Naive thymus-derived CD8-positive, alpha-beta T cell (primary cell): ENCODE measurements at regions not wholly inside any gene's neighbourhood (a gene's known extent, or its start where the extent isn't known, plus 50 kb on each side); places are given as distances from the start of the nearest gene placed in this dataset.
"Not testable (repeated sequence)": the region's sequence is repeated elsewhere in the genome, so short reads cannot be mapped to it uniquely, and the experiment has no call there.

ENCODE experiments used
- ATAC-seq, 2 donors: fragments of 150-1000 bp; cut with Tn5 transposase in 1 of 2; sonication (Bioruptor Pico), chemical (Tn5 transposase) in 1 of 2; 1 replicate in 1 of 2; 2 replicates in 1 of 2; pipeline ENCODE4 v1.10.0; 2021; ENCODE audit warnings: mild to moderate bottlenecking in 2 of 2, moderate library complexity in 2 of 2
- POLR2A ChIA-PET: fragments of 350-600 bp; sonication (Branson Sonifier 250); formaldehyde crosslinking; loops from one replicate; lab custom pipeline; 2021; ENCODE audit warnings: antibody characterized with exemption; lab: Charles Lee
- DNase-seq, 10 donors: peaks; one replicate each; pipeline versions ENCODE4 v3.0.0 to v3.0.0-alpha.2; 2020 to 2022
- H3K27ac Mint-ChIP-seq, 10 donors: one replicate each; pipeline ENCODE4 v1.8.0; 2020 to 2022; ENCODE audit warnings: mild to moderate bottlenecking in 10 of 10, mixed read lengths in 10 of 10, moderate library complexity in 4 of 10, inconsistent platforms in 1 of 10
- H3K27me3 Mint-ChIP-seq, 5 donors: one replicate each; pipeline ENCODE4 v1.8.0; 2021 to 2022; ENCODE audit warnings: mixed read lengths in 5 of 5
- H3K36me3 Mint-ChIP-seq, 3 donors: one replicate each; pipeline ENCODE4 v1.8.0; 2020 to 2022; ENCODE audit warnings: mixed read lengths in 3 of 3, mild to moderate bottlenecking in 2 of 3, inconsistent platforms in 1 of 3
- H3K4me1 Mint-ChIP-seq, 4 donors: one replicate each; pipeline ENCODE4 v1.8.0; 2021 to 2022; ENCODE audit warnings: mixed read lengths in 4 of 4
- H3K4me3 Mint-ChIP-seq, 10 donors: one replicate each; pipeline ENCODE4 v1.8.0; 2020 to 2022; ENCODE audit warnings: mild to moderate bottlenecking in 10 of 10, mixed read lengths in 10 of 10, moderate library complexity in 6 of 10, inconsistent platforms in 1 of 10
- H3K9me3 Mint-ChIP-seq, 9 donors: one replicate each; pipeline ENCODE4 v1.8.0; 2020 to 2022; ENCODE audit warnings: mixed read lengths in 9 of 9, mild to moderate bottlenecking in 3 of 9, inconsistent platforms in 1 of 9, moderate library complexity in 1 of 9

- POLR2A ChIA-PET, H3K27ac Mint-ChIP-seq, H3K9me3 Mint-ChIP-seq, H3K36me3 Mint-ChIP-seq, H3K4me1 Mint-ChIP-seq, H3K27me3 Mint-ChIP-seq, DNase-seq, H3K4me3 Mint-ChIP-seq, ATAC-seq: not testable (repeated sequence)
Observed at GRCh38 chr9:74094037-74094436, 403.1 kb upstream of the RORB start.

- POLR2A ChIA-PET: no interaction called here
- Mint-ChIP-seq H3K36me3 (no peaks in the 10 kb centered on the region), H3K27me3 (peaks cover 0 to 2% (median 0%) of the 10 kb centered on the region in 5 donors), H3K4me1 (no peaks in the 10 kb centered on the region), H3K9me3 (peaks cover 0 to 5% (median 1%) of the 10 kb centered on the region in 9 donors), H3K4me3 (no peak overlapping the region), H3K27ac (no peak overlapping the region)
- ATAC-seq (no peak), DNase-seq (no peak)
Observed at GRCh38 chr9:74094766-74095165, 402.4 kb upstream of the RORB start.

GRCh38 chr9:74095925-74096324, 401.2 kb upstream of the RORB start:
- Mint-ChIP-seq H3K4me3 (no peak overlapping the region), H3K27me3 (peaks cover 0 to 2% (median 0%) of the 10 kb centered on the region in 5 donors), H3K27ac (no peak overlapping the region), H3K36me3 (no peaks in the 10 kb centered on the region), H3K9me3 (peaks cover 0 to 14% (median 1%) of the 10 kb centered on the region in 9 donors), H3K4me1 (no peaks in the 10 kb centered on the region)
- no peak for ATAC-seq
- no peak for DNase-seq
- POLR2A ChIA-PET: no interaction called here

DNA sequence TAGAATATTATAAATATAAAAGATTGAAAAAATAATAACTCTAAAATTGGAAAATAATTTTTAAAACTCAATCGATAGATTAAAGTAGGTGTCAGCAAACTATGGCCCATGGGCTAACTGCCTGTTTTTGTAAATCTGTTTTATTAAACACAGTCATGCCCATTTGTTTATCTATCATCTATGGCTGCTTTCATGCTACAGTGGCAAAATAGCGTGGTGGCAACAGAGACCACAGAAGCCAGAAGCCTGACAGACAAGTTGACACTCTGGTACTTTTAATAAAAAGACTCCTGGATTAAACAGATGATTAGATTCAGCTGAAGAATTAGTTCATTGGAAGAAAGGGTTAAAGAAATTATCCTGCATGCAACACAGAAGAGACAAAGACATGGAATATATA, 400.7 kb upstream of the RORB start:
- H3K27ac Mint-ChIP-seq: no peak overlapping the region

DNA sequence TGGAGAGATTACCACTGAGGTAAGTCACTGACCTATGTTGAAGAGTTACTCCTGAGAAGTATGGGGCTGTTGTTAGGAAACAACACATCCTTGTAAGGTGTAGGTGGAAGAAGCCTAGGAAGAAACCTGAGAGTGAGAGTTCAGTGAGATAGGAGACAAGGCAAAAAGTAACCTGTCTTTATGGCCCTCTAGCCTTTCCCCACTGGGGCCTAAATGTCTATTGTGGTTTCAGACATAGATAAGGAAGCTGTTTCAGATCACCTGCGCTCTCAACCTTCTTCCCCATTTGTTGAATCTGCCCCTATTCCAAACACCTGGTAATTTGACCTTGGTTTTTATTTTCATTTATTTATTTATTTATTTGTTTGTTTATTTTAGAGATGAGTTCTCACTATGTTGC, 397.1 kb upstream of the RORB start:
- peaks cover 0 to 24% (median 5%) of the 10 kb centered on the region in 9 donors for H3K9me3 Mint-ChIP-seq
- no peak overlapping the region for H3K27ac Mint-ChIP-seq
- peaks cover 0 to 3% (median 0%) of the 10 kb centered on the region in 5 donors for H3K27me3 Mint-ChIP-seq
- H3K4me3 Mint-ChIP-seq: no peak overlapping the region
- no peaks in the 10 kb centered on the region for H3K36me3 Mint-ChIP-seq
- H3K4me1 Mint-ChIP-seq: no peaks in the 10 kb centered on the region
- no peak for DNase-seq
- no peak for ATAC-seq
- POLR2A ChIA-PET: no interaction called here

More for the DNA sequence above, 400.7 kb upstream of the RORB start:
- Mint-ChIP-seq H3K4me3 (no peak overlapping the region), H3K4me1 (no peaks in the 10 kb centered on the region), H3K27me3 (peaks cover 0 to 2% (median 0%) of the 10 kb centered on the region in 5 donors), H3K36me3 (no peaks in the 10 kb centered on the region), H3K9me3 (peaks cover 0 to 14% (median 1%) of the 10 kb centered on the region in 9 donors)
- ATAC-seq (no peak), DNase-seq (no peak)
- POLR2A ChIA-PET: no interaction called here

DNA sequence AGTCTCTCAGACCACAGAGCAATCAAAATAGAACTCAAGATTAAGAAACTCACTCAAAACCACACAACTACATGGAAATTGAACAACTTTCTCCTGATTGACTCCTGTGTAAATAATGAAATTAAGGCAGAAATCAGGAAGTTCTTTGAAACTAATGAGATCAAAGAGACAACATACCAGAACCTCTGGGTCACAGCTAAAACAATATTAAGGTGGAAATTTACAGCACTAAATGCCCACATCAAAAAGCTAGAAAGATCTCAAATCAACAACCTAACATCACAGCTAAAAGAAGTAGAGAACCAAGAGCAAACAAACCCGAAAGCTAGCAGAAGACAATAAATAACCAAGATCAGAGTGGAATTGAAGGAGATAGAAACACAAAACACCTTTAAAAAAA, 395.0 kb upstream of the RORB start:
- DNase-seq, H3K27me3 Mint-ChIP-seq, POLR2A ChIA-PET, H3K27ac Mint-ChIP-seq, H3K4me3 Mint-ChIP-seq, ATAC-seq, H3K36me3 Mint-ChIP-seq, H3K4me1 Mint-ChIP-seq: not testable (repeated sequence)
- H3K9me3 Mint-ChIP-seq: peaks cover 0 to 24% (median 6%) of the 10 kb centered on the region in 9 donors

- POLR2A ChIA-PET: no interaction called here
- no peaks in the 10 kb centered on the region for H3K36me3 Mint-ChIP-seq
- no peak for DNase-seq
- no peak overlapping the region for H3K27ac Mint-ChIP-seq
- ATAC-seq: no peak
- peaks cover 0 to 3% (median 0%) of the 10 kb centered on the region in 5 donors for H3K27me3 Mint-ChIP-seq
- no peaks in the 10 kb centered on the region for H3K4me1 Mint-ChIP-seq
- H3K4me3 Mint-ChIP-seq: no peak overlapping the region
- H3K9me3 Mint-ChIP-seq: peaks cover 0 to 24% (median 6%) of the 10 kb centered on the region in 9 donors
Observed at GRCh38 chr9:74102702-74103101, 394.4 kb upstream of the RORB start.

GRCh38 chr9:74107692-74108091, 389.4 kb upstream of the RORB start:
- POLR2A ChIA-PET: no interaction called here
- Mint-ChIP-seq H3K4me3 (no peak overlapping the region), H3K27ac (no peak overlapping the region), H3K36me3 (no peaks in the 10 kb centered on the region), H3K9me3 (peaks cover 0 to 10% (median 3%) of the 10 kb centered on the region in 9 donors), H3K27me3 (no peaks in the 10 kb centered on the region), H3K4me1 (no peaks in the 10 kb centered on the region)
- no peak for DNase-seq
- no peak for ATAC-seq

- Mint-ChIP-seq H3K27me3 (peaks cover 0 to 3% (median 0%) of the 10 kb centered on the region in 5 donors), H3K27ac (no peak overlapping the region), H3K4me1 (no peaks in the 10 kb centered on the region), H3K9me3 (peaks cover 0 to 14% (median 0%) of the 10 kb centered on the region in 9 donors), H3K36me3 (no peaks in the 10 kb centered on the region), H3K4me3 (no peak overlapping the region)
- POLR2A ChIA-PET: no interaction called here
- ATAC-seq (no peak), DNase-seq (no peak)
Observed at GRCh38 chr9:74115976-74116375, 381.2 kb upstream of the RORB start.

DNA sequence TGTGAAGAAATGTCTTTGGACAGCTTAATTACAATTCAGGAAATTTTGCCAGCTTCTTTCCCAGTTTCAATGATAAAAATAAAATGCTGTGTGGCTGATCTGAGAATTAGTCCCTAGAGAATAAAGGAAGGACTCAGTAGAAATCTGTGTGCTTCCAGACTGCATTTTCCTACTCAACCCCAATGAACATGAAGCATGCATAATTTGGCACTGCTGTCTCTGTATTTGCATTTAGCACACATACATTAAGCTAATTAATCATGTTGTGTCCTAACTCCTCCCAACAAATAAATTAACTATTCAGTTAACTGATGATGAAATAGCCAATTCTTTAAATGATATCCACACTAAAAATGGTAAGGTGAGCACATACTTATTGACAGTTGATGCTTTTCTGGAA, 380.0 kb upstream of the RORB start:
- no peak for ATAC-seq
- no peaks in the 10 kb centered on the region for H3K36me3 Mint-ChIP-seq
- no peak overlapping the region for H3K4me3 Mint-ChIP-seq
- no peak for DNase-seq
- no peaks in the 10 kb centered on the region for H3K4me1 Mint-ChIP-seq
- no peak overlapping the region for H3K27ac Mint-ChIP-seq
- POLR2A ChIA-PET: no interaction called here
- H3K9me3 Mint-ChIP-seq: peaks cover 0 to 14% (median 0%) of the 10 kb centered on the region in 9 donors
- peaks cover 0 to 3% (median 0%) of the 10 kb centered on the region in 5 donors for H3K27me3 Mint-ChIP-seq

DNA sequence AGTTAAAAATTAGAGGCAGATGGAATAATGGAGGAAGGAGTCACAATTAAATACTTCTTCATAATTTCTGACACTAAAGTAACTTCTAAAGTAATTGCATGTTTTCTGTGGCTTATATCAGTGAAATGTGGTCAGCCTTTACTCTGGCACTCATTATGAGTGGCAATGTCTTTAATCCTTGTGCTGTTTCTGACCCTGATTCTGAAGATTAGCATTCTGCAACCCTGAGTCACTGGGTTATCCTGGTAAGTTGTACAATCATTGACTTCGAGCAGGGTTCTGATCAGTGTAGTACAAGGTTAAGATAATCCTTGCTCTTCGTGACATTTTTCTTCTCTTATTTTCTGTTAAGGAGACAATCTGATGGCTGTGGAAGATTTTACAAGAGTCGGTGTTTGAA, 379.4 kb upstream of the RORB start:
- no peak overlapping the region for H3K4me3 Mint-ChIP-seq
- peaks cover 0 to 14% (median 0%) of the 10 kb centered on the region in 9 donors for H3K9me3 Mint-ChIP-seq
- no peaks in the 10 kb centered on the region for H3K4me1 Mint-ChIP-seq
- DNase-seq: no peak
- POLR2A ChIA-PET: no interaction called here
- no peak for ATAC-seq
- H3K27ac Mint-ChIP-seq: no peak overlapping the region
- H3K27me3 Mint-ChIP-seq: peaks cover 0 to 3% (median 0%) of the 10 kb centered on the region in 5 donors
- H3K36me3 Mint-ChIP-seq: no peaks in the 10 kb centered on the region

- DNase-seq (no peak), ATAC-seq (no peak)
- POLR2A ChIA-PET: no interaction called here
- H3K27me3 Mint-ChIP-seq: peaks cover 0 to 3% (median 0%) of the 10 kb centered on the region in 5 donors
- H3K4me1 Mint-ChIP-seq: no peaks in the 10 kb centered on the region
- no peaks in the 10 kb centered on the region for H3K36me3 Mint-ChIP-seq
- H3K27ac Mint-ChIP-seq: no peak overlapping the region
- no peak overlapping the region for H3K4me3 Mint-ChIP-seq
- H3K9me3 Mint-ChIP-seq: peaks cover 0 to 6% (median 0%) of the 10 kb centered on the region in 9 donors
Observed at GRCh38 chr9:74120061-74120460, 377.1 kb upstream of the RORB start.

DNA sequence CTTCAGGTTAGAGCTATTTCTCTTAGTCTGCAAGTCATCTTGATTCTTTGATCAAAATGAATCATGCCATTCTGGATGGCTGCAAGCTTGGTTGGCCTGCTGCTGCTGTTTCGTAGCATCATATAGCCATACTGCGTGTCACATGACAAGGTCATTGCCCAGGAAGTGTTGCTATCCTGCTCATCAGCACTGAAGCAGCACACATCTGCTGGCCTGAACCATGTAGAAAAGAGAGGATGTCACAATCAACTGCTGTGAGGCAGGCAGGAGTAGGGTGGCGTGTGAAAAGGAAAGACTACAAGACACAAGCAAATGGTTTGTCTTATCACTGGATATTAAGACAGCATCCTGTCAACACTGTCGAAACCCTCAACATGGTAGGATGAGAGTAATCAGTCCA, 376.7 kb upstream of the RORB start:
- H3K27ac Mint-ChIP-seq: no peak overlapping the region
- no peaks in the 10 kb centered on the region for H3K36me3 Mint-ChIP-seq
- H3K27me3 Mint-ChIP-seq: peaks cover 0 to 3% (median 0%) of the 10 kb centered on the region in 5 donors
- POLR2A ChIA-PET: no interaction called here
- ATAC-seq: no peak
- no peaks in the 10 kb centered on the region for H3K4me1 Mint-ChIP-seq
- no peak overlapping the region for H3K4me3 Mint-ChIP-seq
- DNase-seq: no peak
- peaks cover 0 to 6% (median 0%) of the 10 kb centered on the region in 9 donors for H3K9me3 Mint-ChIP-seq

- Mint-ChIP-seq H3K4me1 (no peaks in the 10 kb centered on the region), H3K27me3 (peaks cover 0 to 3% (median 0%) of the 10 kb centered on the region in 5 donors), H3K27ac (no peak overlapping the region), H3K36me3 (no peaks in the 10 kb centered on the region), H3K4me3 (no peak overlapping the region), H3K9me3 (peaks cover 0 to 6% (median 0%) of the 10 kb centered on the region in 9 donors)
- DNase-seq (no peak), ATAC-seq (no peak)
- POLR2A ChIA-PET: no interaction called here
Observed at GRCh38 chr9:74122216-74122615, 374.9 kb upstream of the RORB start.
